Neural crest cell (in vitro differentiated cells): ENCODE measurements at regions not wholly inside any gene's neighbourhood (a gene's known extent, or its start where the extent isn't known, plus 50 kb on each side); places are given as distances from the start of the nearest gene placed in this dataset.
"Not testable (repeated sequence)": the region's sequence is repeated elsewhere in the genome, so short reads cannot be mapped to it uniquely, and the experiment has no call there.

Experiments used
- DNase-seq: peaks from one replicate; pipeline ENCODE4 v3.0.0; 2021; ENCODE audit warnings: low read depth, mixed read lengths, low spot score
- H3K27ac Mint-ChIP-seq: one replicate; pipeline ENCODE4 v1.8.0; 2021; ENCODE audit warnings: mild to moderate bottlenecking, mixed read lengths; ENCODE audit not compliant: unreplicated experiment
- H3K27me3 Mint-ChIP-seq: 2 replicates; pipeline ENCODE4 v1.8.0; 2021; ENCODE audit warnings: low read depth, mild to moderate bottlenecking, mixed read lengths
- H3K36me3 Mint-ChIP-seq: 2 replicates; pipeline ENCODE4 v1.8.0; 2021; ENCODE audit warnings: low read depth, mild to moderate bottlenecking, mixed read lengths
- H3K4me1 Mint-ChIP-seq: 2 replicates; pipeline ENCODE4 v1.8.0; 2021; ENCODE audit warnings: mixed read lengths
- H3K4me3 Mint-ChIP-seq: one replicate; pipeline ENCODE4 v1.8.0; 2021; ENCODE audit warnings: mild to moderate bottlenecking, mixed read lengths
- H3K9me3 Mint-ChIP-seq: 2 replicates; pipeline ENCODE4 v1.8.0; 2021; ENCODE audit warnings: mixed read lengths
- CTCF ChIP-seq: fragments of 200-600 bp; sonication (generic); conservative IDR thresholded peaks from 2 replicates; pipeline ENCODE4 v1.5.0; 2021; ENCODE audit warnings: antibody characterized with exemption, mild to moderate bottlenecking

GRCh38 chr1:222053790-222054294, 312.0 kb upstream of the DUSP10 start:
- DNase-seq, result no peak
- Mint-ChIP-seq H3K9me3 (no peaks in the 10 kb centered on the region), H3K4me3 (no peak overlapping the region), H3K36me3 (no peaks in the 10 kb centered on the region), H3K27ac (no peak overlapping the region), H3K27me3 (peaks cover 8% of the 10 kb centered on the region), H3K4me1 (no peaks in the 10 kb centered on the region)
- no peak for TF ChIP-seq CTCF

- H3K4me3 Mint-ChIP-seq, H3K9me3 Mint-ChIP-seq, H3K36me3 Mint-ChIP-seq, H3K27me3 Mint-ChIP-seq, DNase-seq, H3K27ac Mint-ChIP-seq: not testable (repeated sequence)
- peaks cover 17% of the 10 kb centered on the region for H3K4me1 Mint-ChIP-seq
Measured at GRCh38 chr1:222051311-222051710, 309.4 kb upstream of the DUSP10 start.

- not testable (repeated sequence) for H3K4me3 Mint-ChIP-seq, H3K9me3 Mint-ChIP-seq, H3K36me3 Mint-ChIP-seq, DNase-seq, H3K27ac Mint-ChIP-seq
- peaks cover 17% of the 10 kb centered on the region for H3K4me1 Mint-ChIP-seq
- peaks cover 14% of the 10 kb centered on the region for H3K27me3 Mint-ChIP-seq
Measured at GRCh38 chr1:222049661-222050060, 307.8 kb upstream of the DUSP10 start.

GRCh38 chr1:222049176-222049575, 307.3 kb upstream of the DUSP10 start:
- no peaks in the 10 kb centered on the region for H3K9me3 Mint-ChIP-seq
- no peak overlapping the region for H3K27ac Mint-ChIP-seq
- no peaks in the 10 kb centered on the region for H3K36me3 Mint-ChIP-seq
- TF ChIP-seq CTCF, result no peak
- DNase-seq, result no peak
- H3K4me3 Mint-ChIP-seq, result no peak overlapping the region
- H3K27me3 Mint-ChIP-seq, result peaks cover 14% of the 10 kb centered on the region
- peaks cover 21% of the 10 kb centered on the region for H3K4me1 Mint-ChIP-seq

- no peak for DNase-seq
- Mint-ChIP-seq H3K4me1 (peaks cover 24% of the 10 kb centered on the region), H3K27ac (no peak overlapping the region), H3K4me3 (no peak overlapping the region), H3K9me3 (no peaks in the 10 kb centered on the region), H3K27me3 (peaks cover 15% of the 10 kb centered on the region), H3K36me3 (no peaks in the 10 kb centered on the region)
- TF ChIP-seq CTCF, result no peak
Measured at GRCh38 chr1:222048094-222048595, 306.3 kb upstream of the DUSP10 start.

- Mint-ChIP-seq H3K36me3 (no peaks in the 10 kb centered on the region), H3K27me3 (peaks cover 11% of the 10 kb centered on the region), H3K27ac (no peak overlapping the region), H3K4me3 (no peak overlapping the region), H3K9me3 (no peaks in the 10 kb centered on the region), H3K4me1 (peaks cover 24% of the 10 kb centered on the region)
- no peak for DNase-seq
- TF ChIP-seq CTCF, result no peak
Measured at GRCh38 chr1:222047366-222047765, 305.5 kb upstream of the DUSP10 start.
